HG03520 (cell line): ENCODE measurements at regions not wholly inside any gene's neighbourhood (a gene's known extent, or its start where the extent isn't known, plus 50 kb on each side); places are given as distances from the start of the nearest gene placed in this dataset.
"Not testable (repeated sequence)": the region's sequence is repeated elsewhere in the genome, so short reads cannot be mapped to it uniquely, and the experiment has no call there.

Source experiments
- ATAC-seq: cut with Tn5 transposase; IDR thresholded peaks from one replicate; pipeline ENCODE4 v1.9.1; 2021; ENCODE audit warnings: mild to moderate bottlenecking, moderate library complexity; ENCODE audit not compliant: unreplicated experiment

DNA sequence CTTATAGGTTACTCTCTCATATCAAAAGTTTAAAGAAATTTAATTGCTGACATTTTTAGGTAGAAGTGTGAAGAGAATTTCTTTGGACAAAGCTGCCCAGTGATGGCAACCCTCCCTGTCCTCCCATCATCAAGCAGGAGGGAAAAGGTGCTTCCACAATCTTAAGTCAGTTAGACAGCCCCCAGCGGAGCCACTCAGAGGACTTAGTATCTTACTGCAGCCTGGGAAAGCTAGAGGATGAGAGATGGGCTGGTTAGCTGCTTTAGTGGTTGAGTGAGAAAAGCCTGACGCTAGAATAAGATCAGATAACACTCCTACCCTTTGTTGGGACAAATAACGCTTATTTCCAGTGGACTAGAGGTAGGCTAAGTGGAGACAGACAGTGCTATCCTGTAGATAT, 227.1 kb downstream of the RFPL4B start:
- no peak for ATAC-seq

GRCh38 chr6:112575309-112575834, 228.2 kb downstream of the RFPL4B start:
- no peak for ATAC-seq

- ATAC-seq = no peak
Observed at GRCh38 chr6:112576423-112576822, 229.3 kb downstream of the RFPL4B start.

DNA sequence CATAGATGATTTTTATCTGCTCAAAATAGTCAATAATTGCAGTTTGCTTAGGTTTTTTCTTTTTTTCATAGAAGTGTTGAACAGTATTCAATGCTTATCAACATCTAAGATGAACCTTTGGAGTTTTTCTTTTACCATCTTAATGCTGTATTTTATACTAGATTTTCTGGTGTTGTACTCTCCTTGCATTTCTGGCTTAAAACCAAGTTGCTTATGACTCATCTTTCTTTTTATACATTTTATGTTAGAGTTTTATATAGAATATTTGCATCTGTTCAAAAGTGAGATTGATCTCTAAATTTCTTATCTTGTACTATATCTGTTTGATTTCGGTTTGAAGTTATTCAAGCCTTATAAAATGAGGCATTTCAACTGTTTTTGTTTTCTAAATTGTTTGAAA, 232.5 kb downstream of the RFPL4B start:
- no peak for ATAC-seq

- ATAC-seq = no peak
Observed at GRCh38 chr6:112581015-112581414, 233.9 kb downstream of the RFPL4B start.

DNA sequence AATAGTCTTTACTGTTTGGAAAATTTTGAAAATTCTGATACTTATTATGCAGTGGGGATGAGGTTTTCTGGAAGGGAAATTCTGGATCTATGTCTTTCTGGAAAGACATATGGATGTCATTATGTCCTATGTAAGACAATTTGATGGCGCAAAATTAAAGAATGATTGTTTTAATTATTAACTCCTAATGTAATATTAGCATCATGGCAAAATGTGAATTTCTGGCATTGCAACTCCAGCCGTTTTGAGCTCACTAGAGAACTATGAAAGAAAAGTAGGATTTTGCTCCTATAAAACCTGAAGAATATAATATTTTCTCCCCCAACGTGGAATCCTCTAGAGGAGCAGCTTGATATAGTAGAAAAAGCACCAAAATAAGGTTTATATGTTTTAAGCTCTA, 243.2 kb downstream of the RFPL4B start:
- ATAC-seq = no peak

DNA sequence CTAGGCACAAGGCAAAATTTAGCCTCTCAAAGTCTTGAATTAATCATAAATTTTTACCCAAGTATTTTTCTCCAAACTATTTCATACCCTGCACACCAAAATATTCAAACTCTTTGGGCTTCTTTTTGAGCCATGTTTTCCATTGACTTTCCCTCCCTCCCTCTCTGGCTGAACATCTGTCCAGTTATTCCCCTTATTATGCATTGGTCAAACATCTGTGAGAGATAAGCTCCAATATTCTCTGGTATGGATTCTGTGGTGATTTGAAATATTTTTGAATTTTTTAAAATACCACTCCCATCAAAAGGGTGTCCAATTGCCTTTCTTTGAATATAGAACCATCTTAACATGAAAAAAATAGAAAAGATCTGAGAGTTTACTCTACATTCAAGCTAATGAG, 244.2 kb downstream of the RFPL4B start:
- no peak for ATAC-seq

GRCh38 chr6:112592159-112592558, 245.0 kb downstream of the RFPL4B start:
- ATAC-seq = no peak

- no peak for ATAC-seq
Observed at GRCh38 chr6:112594886-112595594, 247.9 kb downstream of the RFPL4B start.

DNA sequence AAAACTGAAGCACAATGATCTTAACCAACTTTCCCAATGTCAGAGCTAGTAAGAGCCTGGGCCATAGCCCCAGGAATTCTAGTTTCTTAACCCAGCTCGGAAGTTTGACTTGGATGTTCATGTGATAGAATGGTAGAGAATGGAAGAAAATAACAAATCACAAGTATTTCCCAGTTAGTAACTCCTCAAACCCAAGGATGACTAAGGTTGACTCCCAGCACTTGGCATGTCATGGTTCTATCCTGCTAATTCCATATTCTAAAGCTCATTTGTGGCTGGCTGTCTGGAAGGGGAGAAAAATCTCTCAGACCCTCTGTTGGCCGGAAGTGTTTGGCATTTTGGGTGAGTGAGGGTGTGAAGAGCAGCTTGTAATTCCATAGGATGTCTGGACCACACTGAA, 248.7 kb downstream of the RFPL4B start:
- no peak for ATAC-seq

GRCh38 chr6:112597176-112597575, 250.0 kb downstream of the RFPL4B start:
- no peak for ATAC-seq

DNA sequence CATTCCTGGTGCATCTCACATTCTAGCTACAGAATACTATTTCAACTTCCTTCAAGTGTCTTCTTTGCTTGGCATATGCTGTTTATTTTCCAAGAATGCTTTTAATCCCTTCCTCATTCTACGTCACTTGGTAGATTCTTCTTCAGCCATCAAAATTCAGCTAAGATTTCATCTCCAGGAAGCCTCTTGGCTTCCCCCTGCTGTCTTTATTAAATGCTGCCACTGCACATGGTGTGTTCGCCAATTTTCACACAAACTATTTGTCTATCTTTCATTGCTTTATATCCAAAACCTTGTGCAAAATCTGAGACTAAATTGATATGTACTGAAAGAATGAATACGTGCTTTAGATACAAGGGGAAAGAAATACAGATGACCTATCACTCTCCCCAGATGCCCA, 253.0 kb downstream of the RFPL4B start:
- ATAC-seq = no peak

GRCh38 chr6:112603726-112604125, 256.6 kb downstream of the RFPL4B start:
- ATAC-seq = no peak

GRCh38 chr6:112606656-112607435, 259.7 kb downstream of the RFPL4B start:
- ATAC-seq = no peak

- ATAC-seq = not testable (repeated sequence)
Observed at GRCh38 chr6:112608925-112609324, 261.8 kb downstream of the RFPL4B start.

GRCh38 chr6:112613410-112613809, 266.3 kb downstream of the RFPL4B start:
- no peak for ATAC-seq

GRCh38 chr6:112618849-112619248, 271.7 kb downstream of the RFPL4B start:
- ATAC-seq = no peak

DNA sequence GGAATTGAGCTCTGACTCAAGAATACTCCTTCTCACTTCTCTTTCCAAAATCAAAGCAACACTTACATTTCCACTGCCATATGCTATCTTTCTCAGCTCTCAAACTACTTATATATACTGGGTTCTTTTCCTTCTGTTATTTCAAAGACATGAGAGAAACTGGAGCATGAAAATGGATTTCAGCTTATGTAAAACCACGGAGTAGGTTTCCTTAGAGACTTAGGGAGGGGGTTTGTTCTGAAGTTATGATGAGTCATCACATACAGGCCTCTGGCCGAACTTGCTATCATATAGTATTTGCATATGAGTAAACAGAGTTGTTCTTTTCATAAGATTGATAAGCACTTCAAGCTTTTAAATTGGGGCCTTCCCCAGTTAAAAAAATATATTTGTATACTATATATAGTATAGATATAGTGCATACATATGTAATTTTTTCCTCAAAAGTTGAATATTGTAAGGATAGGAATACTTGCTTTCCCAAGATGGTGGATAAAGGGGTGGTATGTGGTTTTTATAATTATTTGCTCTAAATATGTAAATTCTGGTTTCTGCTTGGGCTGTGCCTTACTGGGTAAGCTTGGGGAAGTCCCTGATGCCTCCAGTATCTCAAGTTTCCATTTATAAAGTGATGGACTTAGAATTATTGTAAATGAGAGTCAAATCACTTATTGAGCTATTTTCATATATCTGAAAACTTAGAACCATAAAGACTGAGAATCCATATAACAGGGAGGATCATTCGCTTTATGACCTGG, 273.9 kb downstream of the RFPL4B start:
- peak; percentile 65 for ATAC-seq

DNA sequence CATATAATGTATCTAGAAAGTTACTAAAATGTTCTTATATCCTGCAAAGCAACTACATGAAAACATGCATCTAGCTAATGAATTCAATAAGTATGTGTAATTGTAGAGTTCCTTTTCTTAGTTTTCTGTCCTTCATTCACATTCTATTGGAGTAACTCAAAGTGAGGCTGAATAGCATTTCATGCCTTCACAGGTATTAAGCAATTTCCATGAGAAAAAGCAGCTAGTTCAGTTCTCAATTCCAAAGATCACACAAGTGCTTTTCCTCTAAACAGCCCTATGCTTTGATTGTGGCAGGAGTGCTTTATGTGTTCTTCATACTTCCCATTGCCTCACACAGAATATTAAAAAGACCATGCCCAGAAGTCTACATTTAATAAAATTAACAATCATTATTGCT, 274.9 kb downstream of the RFPL4B start:
- ATAC-seq = no peak

GRCh38 chr6:112626468-112627082, 279.4 kb downstream of the RFPL4B start:
- peak; percentile 71 for ATAC-seq

DNA sequence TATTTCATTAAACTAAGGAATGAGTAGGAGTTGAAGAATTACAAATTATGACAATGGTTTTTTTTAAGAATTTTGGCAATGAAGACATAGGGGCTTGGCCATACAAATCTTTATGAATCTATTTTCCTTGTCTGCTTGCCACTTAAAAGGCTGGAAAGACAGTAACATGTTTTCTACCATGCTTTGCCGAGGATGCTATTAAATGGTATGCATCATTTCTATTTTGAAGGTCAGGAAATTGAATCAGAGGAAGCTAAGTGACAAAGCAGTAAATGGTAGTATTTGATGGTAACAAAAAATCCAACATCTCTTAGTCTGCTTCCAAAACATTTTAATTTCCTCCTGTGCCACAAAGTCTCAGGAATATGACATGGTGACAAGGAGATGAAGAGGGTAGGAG, 287.2 kb downstream of the RFPL4B start:
- no peak for ATAC-seq
